SU-DHL-6 (cell line): ENCODE measurements at regions not wholly inside any gene's neighbourhood (a gene's known extent, or its start where the extent isn't known, plus 50 kb on each side); places are given as distances from the start of the nearest gene placed in this dataset.

Experiments used
- H2AFZ ChIP-seq: fragments of 200-600 bp; sonication (generic); 2 replicates; pipeline ENCODE4 v1.6.1; 2014; ENCODE audit warnings: low read depth, mild to moderate bottlenecking, moderate library complexity, mixed read lengths, antibody characterized with exemption, low read length; ENCODE audit not compliant: severe bottlenecking
- H3F3A ChIP-seq: fragments of 200-600 bp; shearing (Covaris generic); 2 replicates; pipeline ENCODE4 v1.6.0; 2016; ENCODE audit warnings: antibody characterized with exemption, mild to moderate bottlenecking; ENCODE audit not compliant: insufficient read depth
- H3K27ac ChIP-seq: fragments of 200-600 bp; sonication (generic); 2 replicates; pipeline ENCODE4 v1.5.1; 2016; ENCODE audit warnings: low read depth, mild to moderate bottlenecking, low read length, moderate library complexity, mixed read lengths
- H3K27me3 ChIP-seq: fragments of 200-600 bp; sonication (generic), shearing (Covaris generic); 2 replicates; pipeline ENCODE4 v1.6.0; 2014; ENCODE audit warnings: mild to moderate bottlenecking, low read length
- H3K36me3 ChIP-seq: fragments of 200-600 bp; sonication (generic); 2 replicates; pipeline ENCODE4 v1.6.1; 2014; ENCODE audit warnings: mild to moderate bottlenecking, low read length, mixed read lengths
- H3K4me2 ChIP-seq: fragments of 300-600, 200-600 bp; shearing (Covaris generic), sonication (generic); 2 replicates; pipeline ENCODE4 v1.6.0; 2014; ENCODE audit warnings: low read length, low read depth, mild to moderate bottlenecking; ENCODE audit not compliant: poor library complexity, severe bottlenecking
- H3K4me3 ChIP-seq: fragments of 200-600 bp; sonication (generic); 2 replicates; pipeline ENCODE4 v1.5.1; 2014; ENCODE audit warnings: antibody characterized with exemption, low read length, mild to moderate bottlenecking, mixed read lengths; ENCODE audit not compliant: insufficient read depth, poor library complexity, severe bottlenecking
- H3K79me2 ChIP-seq: fragments of 200-600 bp; sonication (generic); 2 replicates; pipeline ENCODE4 v1.6.1; 2014; ENCODE audit warnings: mild to moderate bottlenecking, low read length, moderate library complexity; ENCODE audit not compliant: insufficient read depth
- H3K9ac ChIP-seq: fragments of 200-600 bp; sonication (generic); 2 replicates; pipeline ENCODE4 v1.7.0; 2014; ENCODE audit warnings: mild to moderate bottlenecking, low read length
- H3K9me2 ChIP-seq: fragments of 200-600 bp; sonication (generic); replicated peaks from 2 replicates; pipeline ENCODE4 v1.6.1; 2014; ENCODE audit warnings: low read length; ENCODE audit not compliant: insufficient read depth
- H3K9me3 ChIP-seq: fragments of 200-600 bp; sonication (generic); 2 replicates; pipeline ENCODE4 v1.6.1; 2014; ENCODE audit warnings: low read length, mixed read lengths; ENCODE audit not compliant: insufficient read depth
- H4K20me1 ChIP-seq: fragments of 200-600 bp; sonication (generic); 2 replicates; pipeline ENCODE4 v1.6.1; 2014; ENCODE audit warnings: low read depth, mild to moderate bottlenecking, antibody characterized with exemption, low read length, moderate library complexity, mixed read lengths
- CTCF ChIP-seq: fragments of 200-600 bp; sonication (generic); IDR thresholded peaks from one replicate; pipeline ENCODE4 v1.5.1; 2017; ENCODE audit warnings: antibody characterized with exemption, mild to moderate bottlenecking, low read length, moderate library complexity; ENCODE audit not compliant: insufficient read depth, poor library complexity, severe bottlenecking
- EZH2phosphoT487 ChIP-seq: fragments of 200-600 bp; sonication (generic), shearing (Covaris generic); conservative IDR thresholded peaks from 2 replicates; pipeline ENCODE4 v1.6.1; 2018; ENCODE audit warnings: mild to moderate bottlenecking, antibody characterized with exemption, low read length, moderate library complexity, mixed read lengths

DNA sequence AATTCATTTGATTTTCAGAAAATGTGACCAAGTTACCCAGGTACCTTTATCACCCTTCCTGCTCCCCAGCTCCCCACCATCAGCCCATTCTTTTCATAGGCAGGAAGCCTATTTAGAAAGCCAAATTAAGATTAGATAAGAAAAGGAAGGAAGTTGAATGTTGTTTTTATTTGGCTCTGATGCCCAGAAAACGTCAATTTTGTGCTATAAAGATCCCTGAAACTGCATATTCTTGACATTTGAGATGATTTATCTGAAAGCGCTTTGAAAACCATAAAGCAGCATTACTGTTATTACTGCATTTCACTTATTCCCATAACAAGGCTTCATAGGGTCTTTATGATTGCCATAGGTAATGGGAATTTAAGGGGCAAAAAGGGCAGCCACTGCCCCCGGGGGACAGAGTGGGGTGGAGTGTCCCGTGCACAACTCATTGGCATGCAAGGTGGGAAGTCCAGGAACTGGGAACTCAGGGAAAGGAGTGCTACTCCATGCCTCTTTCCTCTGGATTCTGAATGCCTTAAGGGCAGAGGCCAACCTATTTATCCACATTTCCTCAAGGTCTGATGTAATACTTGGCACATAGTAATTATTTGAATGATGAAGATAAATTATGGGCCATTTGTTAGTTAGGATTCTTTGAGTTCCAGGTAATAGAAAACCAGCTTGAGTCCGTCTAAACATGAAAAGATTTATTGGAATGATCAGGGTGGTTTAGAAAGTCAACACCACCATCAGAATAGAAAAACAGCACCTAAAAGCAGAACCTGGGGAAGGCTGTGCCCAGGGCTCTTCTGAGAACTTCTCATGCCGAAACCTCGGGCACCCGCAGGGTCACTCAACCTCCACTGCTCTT is 100.6 kb upstream of the ELMO1 start:
- Histone ChIP-seq H3K9me3 (no peaks in the 10 kb centered on the region), H3K36me3 (no peaks in the 10 kb centered on the region), H3K9me2 (no peaks in the 10 kb centered on the region), H3F3A (no peaks in the 10 kb centered on the region), H3K79me2 (no peaks in the 10 kb centered on the region), H3K27me3 (no peaks in the 10 kb centered on the region), H3K4me3 (no peak overlapping the region), H2AFZ (no peak overlapping the region), H3K4me2 (no peak overlapping the region), H3K27ac (no peak overlapping the region), H3K9ac (no peak overlapping the region), H4K20me1 (no peaks in the 10 kb centered on the region)
- TF ChIP-seq EZH2phosphoT487 = no peak
- no peak for TF ChIP-seq CTCF

DNA sequence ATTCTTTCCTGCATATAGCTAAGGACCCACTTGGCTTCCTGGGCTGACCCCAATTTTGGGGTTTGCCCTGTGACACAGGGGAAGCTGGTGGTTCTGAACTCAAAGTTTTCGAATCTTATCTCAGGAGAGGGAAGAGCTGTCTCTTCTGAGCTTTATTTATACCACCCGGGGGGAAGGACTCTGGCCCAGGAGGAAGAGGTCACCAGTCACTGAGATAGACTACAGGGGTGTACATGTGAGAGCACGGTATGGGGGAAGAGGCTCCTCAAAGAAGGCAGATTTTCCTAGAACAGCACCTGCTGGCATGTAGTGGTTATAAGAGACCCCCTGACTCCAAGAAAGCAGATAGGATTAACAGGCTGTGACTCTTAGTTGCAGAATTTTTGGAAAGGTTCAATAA is 101.8 kb upstream of the ELMO1 start:
- Histone ChIP-seq H3K79me2 (no peaks in the 10 kb centered on the region), H2AFZ (no peak overlapping the region), H3K27me3 (no peaks in the 10 kb centered on the region), H3F3A (no peaks in the 10 kb centered on the region), H3K9me3 (no peaks in the 10 kb centered on the region), H3K4me2 (no peak overlapping the region), H3K9ac (no peak overlapping the region), H3K27ac (no peak overlapping the region), H3K9me2 (no peaks in the 10 kb centered on the region), H4K20me1 (no peaks in the 10 kb centered on the region), H3K36me3 (no peaks in the 10 kb centered on the region), H3K4me3 (no peak overlapping the region)
- TF ChIP-seq EZH2phosphoT487 (no peak), CTCF (no peak)

DNA sequence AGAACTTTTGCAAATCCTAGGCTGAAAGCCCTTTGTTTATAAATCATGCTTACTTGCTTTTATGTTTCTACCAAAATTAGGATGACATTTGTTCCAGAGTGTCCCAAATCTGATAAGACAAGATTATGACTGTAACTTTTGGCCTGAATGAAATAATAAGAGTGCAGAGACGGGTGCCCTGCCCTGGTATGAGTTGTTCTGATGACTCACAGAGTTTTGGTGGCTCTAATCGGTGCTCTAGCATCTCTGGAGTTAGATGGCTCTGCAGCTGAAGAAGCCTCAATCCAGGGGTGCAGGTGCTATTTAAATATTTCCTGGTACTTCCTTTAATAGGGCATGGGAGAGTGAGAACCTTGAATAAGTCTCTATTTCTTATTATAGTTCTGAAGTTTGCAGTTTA is 102.2 kb upstream of the ELMO1 start:
- no peaks in the 10 kb centered on the region for H3K27me3 ChIP-seq
- H4K20me1 ChIP-seq = no peaks in the 10 kb centered on the region
- H2AFZ ChIP-seq = no peak overlapping the region
- no peaks in the 10 kb centered on the region for H3K9me2 ChIP-seq
- H3F3A ChIP-seq = no peaks in the 10 kb centered on the region
- no peaks in the 10 kb centered on the region for H3K79me2 ChIP-seq
- no peaks in the 10 kb centered on the region for H3K36me3 ChIP-seq
- H3K4me2 ChIP-seq = no peak overlapping the region
- H3K9ac ChIP-seq = no peak overlapping the region
- no peak overlapping the region for H3K27ac ChIP-seq
- H3K4me3 ChIP-seq = no peak overlapping the region
- no peak for TF ChIP-seq EZH2phosphoT487
- no peak for TF ChIP-seq CTCF
- H3K9me3 ChIP-seq = no peaks in the 10 kb centered on the region
